ENCODE measurements at regions not wholly inside any gene's neighbourhood (a gene's known extent, or its start where the extent isn't known, plus 50 kb on each side); places are given as distances from the start of the nearest gene placed in this dataset.

DNA sequence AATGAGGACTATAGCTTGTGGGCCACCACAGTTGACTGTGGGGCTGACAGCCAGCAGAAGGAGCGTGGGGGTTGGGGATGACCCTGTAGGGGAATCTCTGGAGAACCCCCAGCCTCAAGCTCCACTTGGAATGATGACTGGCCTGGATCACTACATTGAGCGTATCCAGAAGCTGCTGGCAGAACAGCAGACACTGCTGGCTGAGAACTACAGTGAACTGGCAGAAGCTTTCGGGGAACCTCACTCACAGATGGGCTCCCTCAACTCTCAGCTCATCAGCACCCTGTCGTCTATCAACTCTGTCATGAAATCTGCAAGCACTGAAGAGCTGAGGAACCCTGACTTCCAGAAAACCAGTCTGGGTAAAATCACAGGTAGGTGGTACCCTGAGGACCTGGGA, 128.4 kb upstream of the DMRT1 start:
- peaks cover 0 to 26% of the 10 kb centered on the region in 2 experiments; a peak in 2 of 3 replicates for H3K36me3 ChIP-seq (ENCODE audit: control insufficient read depth in 2 of 2, insufficient read depth in 1 of 2, low read length in 2 of 2)
- ChIA-PET POLR2A (no interaction called here), CTCF (no interaction called here)
- no peak overlapping the region for H3K27ac ChIP-seq (ENCODE audit: extremely low read depth, low read depth, low read length)
- no peaks in the 10 kb centered on the region for H3K9me3 ChIP-seq (ENCODE audit: control insufficient read depth, insufficient read depth, low read depth, low read length)
- H3K4me1 ChIP-seq (ENCODE audit: control insufficient read depth, insufficient read depth, low read length) = no peaks in the 10 kb centered on the region
- TF ChIP-seq, protein P1, sequence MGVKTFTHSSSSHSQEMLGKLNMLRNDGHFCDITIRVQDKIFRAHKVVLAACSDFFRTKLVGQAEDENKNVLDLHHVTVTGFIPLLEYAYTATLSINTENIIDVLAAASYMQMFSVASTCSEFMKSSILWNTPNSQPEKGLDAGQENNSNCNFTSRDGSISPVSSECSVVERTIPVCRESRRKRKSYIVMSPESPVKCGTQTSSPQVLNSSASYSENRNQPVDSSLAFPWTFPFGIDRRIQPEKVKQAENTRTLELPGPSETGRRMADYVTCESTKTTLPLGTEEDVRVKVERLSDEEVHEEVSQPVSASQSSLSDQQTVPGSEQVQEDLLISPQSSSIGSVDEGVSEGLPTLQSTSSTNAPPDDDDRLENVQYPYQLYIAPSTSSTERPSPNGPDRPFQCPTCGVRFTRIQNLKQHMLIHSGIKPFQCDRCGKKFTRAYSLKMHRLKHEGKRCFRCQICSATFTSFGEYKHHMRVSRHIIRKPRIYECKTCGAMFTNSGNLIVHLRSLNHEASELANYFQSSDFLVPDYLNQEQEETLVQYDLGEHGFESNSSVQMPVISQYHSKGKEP (tag by site-specific recombination; IDR thresholded peaks at IDR 0.05) = no peak
- no peak for TF ChIP-seq ZNF133 (tag by site-specific recombination; IDR thresholded peaks at IDR 0.05)
- TF ChIP-seq ZNF510 (tag by site-specific recombination; IDR thresholded peaks at IDR 0.05; ENCODE audit: insufficient replicate concordance) = no peak
- no peak for TF ChIP-seq ZNF426 (tag by site-specific recombination; IDR thresholded peaks at IDR 0.05)
- H3K4me3 ChIP-seq (ENCODE audit: low read depth, low read length) = no peak overlapping the region

DNA sequence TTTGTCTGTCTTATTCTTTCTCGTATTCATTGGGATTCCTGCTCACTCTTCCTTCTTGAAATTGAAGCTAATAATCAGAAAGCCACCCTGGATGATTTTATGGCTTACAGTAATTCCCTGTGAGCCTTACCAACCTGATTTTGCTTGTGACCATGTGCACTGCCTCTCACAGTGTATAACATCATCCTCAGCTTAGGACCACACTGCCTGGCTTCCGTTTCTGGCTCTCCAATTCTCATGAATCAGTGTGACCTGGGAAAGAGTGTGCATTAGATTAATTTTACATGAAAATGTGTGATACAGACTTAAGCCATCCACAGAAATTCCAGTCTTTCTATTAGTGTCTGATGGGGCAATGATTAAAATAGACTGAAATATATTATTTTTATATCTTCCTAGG, 126.8 kb upstream of the DMRT1 start:
- ChIA-PET POLR2A (no interaction called here), CTCF (no interaction called here)
- no peaks in the 10 kb centered on the region for H3K9me3 ChIP-seq (ENCODE audit: control insufficient read depth, insufficient read depth, low read depth, low read length)
- H3K4me3 ChIP-seq (ENCODE audit: low read depth, low read length) = no peak overlapping the region
- TF ChIP-seq ZNF623 (tag by site-specific recombination; IDR thresholded peaks at IDR 0.05) = no peak
- no peak for TF ChIP-seq SCRT1 (tag by site-specific recombination; IDR thresholded peaks at IDR 0.05; ENCODE audit: borderline replicate concordance)
- TF ChIP-seq ZNF610 (tag by site-specific recombination; IDR thresholded peaks at IDR 0.05; ENCODE audit: borderline replicate concordance) = no peak
- TF ChIP-seq, protein P2, sequence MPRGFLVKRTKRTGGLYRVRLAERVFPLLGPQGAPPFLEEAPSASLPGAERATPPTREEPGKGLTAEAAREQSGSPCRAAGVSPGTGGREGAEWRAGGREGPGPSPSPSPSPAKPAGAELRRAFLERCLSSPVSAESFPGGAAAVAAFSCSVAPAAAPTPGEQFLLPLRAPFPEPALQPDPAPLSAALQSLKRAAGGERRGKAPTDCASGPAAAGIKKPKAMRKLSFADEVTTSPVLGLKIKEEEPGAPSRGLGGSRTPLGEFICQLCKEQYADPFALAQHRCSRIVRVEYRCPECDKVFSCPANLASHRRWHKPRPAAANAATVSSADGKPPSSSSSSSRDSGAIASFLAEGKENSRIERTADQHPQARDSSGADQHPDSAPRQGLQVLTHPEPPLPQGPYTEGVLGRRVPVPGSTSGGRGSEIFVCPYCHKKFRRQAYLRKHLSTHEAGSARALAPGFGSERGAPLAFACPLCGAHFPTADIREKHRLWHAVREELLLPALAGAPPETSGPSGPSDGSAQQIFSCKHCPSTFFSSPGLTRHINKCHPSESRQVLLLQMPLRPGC (tag by site-specific recombination; IDR thresholded peaks at IDR 0.05) = no peak
- TF ChIP-seq ZNF426 (tag by site-specific recombination; IDR thresholded peaks at IDR 0.05) = no peak
- no peak for TF ChIP-seq SP2 (tag by site-specific recombination; IDR thresholded peaks at IDR 0.05)
- H3K27ac ChIP-seq (ENCODE audit: extremely low read depth, low read depth, low read length) = no peak overlapping the region
- H3K4me1 ChIP-seq (ENCODE audit: control insufficient read depth, insufficient read depth, low read length) = no peaks in the 10 kb centered on the region
- peaks cover 0 to 26% of the 10 kb centered on the region in 2 experiments; a peak in 2 of 3 replicates for H3K36me3 ChIP-seq (ENCODE audit: control insufficient read depth in 2 of 2, insufficient read depth in 1 of 2, low read length in 2 of 2)

DNA sequence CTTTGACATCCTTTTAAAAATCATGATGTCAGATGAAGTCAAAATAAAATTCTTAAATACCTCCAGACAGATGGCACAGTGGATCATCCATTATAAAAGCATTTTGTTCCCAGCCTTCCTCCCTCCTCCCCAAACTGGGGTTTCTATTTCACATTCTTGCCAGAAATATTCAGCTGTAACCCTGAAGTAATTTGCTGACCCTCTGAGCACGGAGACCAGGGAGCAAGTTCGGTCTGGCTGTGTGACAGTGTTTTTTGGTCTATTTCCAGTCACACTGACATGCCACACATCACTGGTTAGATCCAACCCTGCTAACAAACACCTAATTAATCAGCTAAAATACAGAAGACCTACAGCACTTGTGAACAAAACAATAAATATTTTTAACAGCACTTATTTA, 126.2 kb upstream of the DMRT1 start:
- Histone ChIP-seq H3K36me3 (ENCODE audit: control insufficient read depth in 2 of 2, insufficient read depth in 1 of 2, low read length in 2 of 2) (peaks cover 0 to 26% of the 10 kb centered on the region in 2 experiments; a peak in 2 of 3 replicates), H3K9me3 (ENCODE audit: control insufficient read depth, insufficient read depth, low read depth, low read length) (no peaks in the 10 kb centered on the region), H3K4me1 (ENCODE audit: control insufficient read depth, insufficient read depth, low read length) (no peaks in the 10 kb centered on the region), H3K27ac (ENCODE audit: extremely low read depth, low read depth, low read length) (no peak overlapping the region), H3K4me3 (ENCODE audit: low read depth, low read length) (no peak overlapping the region)
- POLR2A ChIA-PET = no interaction called here
- CTCF ChIA-PET = no interaction called here
- TF ChIP-seq ZNF223 (tag by site-specific recombination; IDR thresholded peaks at IDR 0.05) = no peak
- no peak for TF ChIP-seq GLI2 (tag by site-specific recombination; IDR thresholded peaks at IDR 0.05; ENCODE audit: borderline replicate concordance, low read depth)
- TF ChIP-seq, protein P3, sequence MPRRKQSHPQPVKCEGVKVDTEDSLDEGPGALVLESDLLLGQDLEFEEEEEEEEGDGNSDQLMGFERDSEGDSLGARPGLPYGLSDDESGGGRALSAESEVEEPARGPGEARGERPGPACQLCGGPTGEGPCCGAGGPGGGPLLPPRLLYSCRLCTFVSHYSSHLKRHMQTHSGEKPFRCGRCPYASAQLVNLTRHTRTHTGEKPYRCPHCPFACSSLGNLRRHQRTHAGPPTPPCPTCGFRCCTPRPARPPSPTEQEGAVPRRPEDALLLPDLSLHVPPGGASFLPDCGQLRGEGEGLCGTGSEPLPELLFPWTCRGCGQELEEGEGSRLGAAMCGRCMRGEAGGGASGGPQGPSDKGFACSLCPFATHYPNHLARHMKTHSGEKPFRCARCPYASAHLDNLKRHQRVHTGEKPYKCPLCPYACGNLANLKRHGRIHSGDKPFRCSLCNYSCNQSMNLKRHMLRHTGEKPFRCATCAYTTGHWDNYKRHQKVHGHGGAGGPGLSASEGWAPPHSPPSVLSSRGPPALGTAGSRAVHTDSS (tag by site-specific recombination; IDR thresholded peaks at IDR 0.05) = no peak
- no peak for TF ChIP-seq ZNF707 (tag by site-specific recombination; IDR thresholded peaks at IDR 0.05)
- no peak for TF ChIP-seq ZFP3 (tag by site-specific recombination; IDR thresholded peaks at IDR 0.05; ENCODE audit: low read depth)
- no peak for TF ChIP-seq ZNF544 (tag by site-specific recombination; IDR thresholded peaks at IDR 0.05)
- no peak for TF ChIP-seq ZNF677 (tag by site-specific recombination; IDR thresholded peaks at IDR 0.05)

Measured in HEK293 (cell line).